ENCODE measurements at regions not wholly inside any gene's neighbourhood (a gene's known extent, or its start where the extent isn't known, plus 50 kb on each side); places are given as distances from the start of the nearest gene placed in this dataset.

DNA sequence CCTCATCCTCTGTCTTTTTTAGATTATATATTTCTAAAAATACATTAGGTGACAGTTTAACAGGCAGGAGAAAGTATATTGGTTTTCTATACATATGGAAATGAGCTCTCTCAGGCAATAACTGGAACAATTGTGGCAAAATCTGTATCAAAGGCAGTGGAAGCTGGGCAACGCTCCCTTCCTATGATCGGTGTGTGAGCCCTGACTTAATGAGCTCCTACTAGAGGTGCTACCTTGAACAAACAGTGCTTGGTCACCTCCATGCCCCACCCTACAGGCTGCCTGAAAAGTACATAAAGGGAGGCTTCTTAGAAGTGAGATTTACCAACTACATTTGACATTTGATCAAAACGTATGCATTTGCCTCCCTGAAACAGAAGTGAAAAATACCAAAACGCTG is 185.3 kb downstream of the EFNB2 start:
- no peak for DNase-seq (ENCODE audit: low spot score)
- TF ChIP-seq, protein P1, sequence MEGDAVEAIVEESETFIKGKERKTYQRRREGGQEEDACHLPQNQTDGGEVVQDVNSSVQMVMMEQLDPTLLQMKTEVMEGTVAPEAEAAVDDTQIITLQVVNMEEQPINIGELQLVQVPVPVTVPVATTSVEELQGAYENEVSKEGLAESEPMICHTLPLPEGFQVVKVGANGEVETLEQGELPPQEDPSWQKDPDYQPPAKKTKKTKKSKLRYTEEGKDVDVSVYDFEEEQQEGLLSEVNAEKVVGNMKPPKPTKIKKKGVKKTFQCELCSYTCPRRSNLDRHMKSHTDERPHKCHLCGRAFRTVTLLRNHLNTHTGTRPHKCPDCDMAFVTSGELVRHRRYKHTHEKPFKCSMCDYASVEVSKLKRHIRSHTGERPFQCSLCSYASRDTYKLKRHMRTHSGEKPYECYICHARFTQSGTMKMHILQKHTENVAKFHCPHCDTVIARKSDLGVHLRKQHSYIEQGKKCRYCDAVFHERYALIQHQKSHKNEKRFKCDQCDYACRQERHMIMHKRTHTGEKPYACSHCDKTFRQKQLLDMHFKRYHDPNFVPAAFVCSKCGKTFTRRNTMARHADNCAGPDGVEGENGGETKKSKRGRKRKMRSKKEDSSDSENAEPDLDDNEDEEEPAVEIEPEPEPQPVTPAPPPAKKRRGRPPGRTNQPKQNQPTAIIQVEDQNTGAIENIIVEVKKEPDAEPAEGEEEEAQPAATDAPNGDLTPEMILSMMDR (IDR thresholded peaks at IDR 0.05; ENCODE audit: borderline replicate concordance, control extremely low read depth, extremely low read depth, insufficient read depth, missing control alignments) = no peak
- in situ Hi-C loops (cut with MboI; ENCODE audit: low sequenced_read_pairs, unreplicated experiment) = no loop called here

DNA sequence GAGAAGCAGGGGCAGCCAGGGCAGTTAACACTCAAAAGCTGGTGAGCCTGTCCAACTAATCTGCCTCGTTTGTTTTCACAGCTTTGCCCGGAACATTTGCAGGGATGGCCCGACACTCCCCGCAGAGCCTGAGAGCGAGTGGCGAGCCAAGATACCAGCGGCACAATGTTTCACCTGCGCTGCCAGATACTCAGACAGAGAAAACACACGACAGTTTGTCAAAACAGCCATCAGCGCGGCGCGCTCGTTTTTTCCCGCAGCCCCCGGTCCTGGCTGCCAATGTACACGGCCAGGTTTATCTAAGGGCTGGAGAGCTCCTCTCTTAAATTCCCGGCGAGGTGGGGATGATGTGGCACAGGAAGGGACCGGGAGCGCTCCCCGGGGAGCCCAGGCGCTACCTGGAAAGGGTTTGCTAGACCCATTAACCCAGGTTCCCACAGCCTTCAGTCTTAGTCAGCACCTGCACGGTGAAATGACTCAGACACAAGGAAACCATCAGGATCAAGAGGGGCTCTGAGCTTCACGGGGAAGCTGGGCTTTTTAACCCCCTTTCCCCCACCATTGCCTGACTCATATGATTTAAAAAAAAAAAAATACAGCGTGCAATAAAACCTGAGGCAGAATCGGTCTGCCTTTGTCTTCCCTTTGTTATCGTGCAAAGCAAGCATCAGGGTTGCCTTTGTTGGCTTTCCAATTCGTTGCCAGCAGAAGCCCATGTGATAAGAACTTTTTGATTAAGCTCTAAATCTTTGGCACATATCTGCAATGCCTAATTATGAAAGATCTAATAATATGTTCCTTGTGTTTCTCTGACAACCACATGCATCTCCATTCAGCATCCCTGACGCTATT is 186.2 kb downstream of the EFNB2 start:
- in situ Hi-C loops (cut with MboI; ENCODE audit: low sequenced_read_pairs, unreplicated experiment) = no loop called here
- DNase-seq (ENCODE audit: low spot score) = no peak
- TF ChIP-seq, protein P1 (IDR thresholded peaks at IDR 0.05; ENCODE audit: borderline replicate concordance, control extremely low read depth, extremely low read depth, insufficient read depth, missing control alignments) = no peak

DNA sequence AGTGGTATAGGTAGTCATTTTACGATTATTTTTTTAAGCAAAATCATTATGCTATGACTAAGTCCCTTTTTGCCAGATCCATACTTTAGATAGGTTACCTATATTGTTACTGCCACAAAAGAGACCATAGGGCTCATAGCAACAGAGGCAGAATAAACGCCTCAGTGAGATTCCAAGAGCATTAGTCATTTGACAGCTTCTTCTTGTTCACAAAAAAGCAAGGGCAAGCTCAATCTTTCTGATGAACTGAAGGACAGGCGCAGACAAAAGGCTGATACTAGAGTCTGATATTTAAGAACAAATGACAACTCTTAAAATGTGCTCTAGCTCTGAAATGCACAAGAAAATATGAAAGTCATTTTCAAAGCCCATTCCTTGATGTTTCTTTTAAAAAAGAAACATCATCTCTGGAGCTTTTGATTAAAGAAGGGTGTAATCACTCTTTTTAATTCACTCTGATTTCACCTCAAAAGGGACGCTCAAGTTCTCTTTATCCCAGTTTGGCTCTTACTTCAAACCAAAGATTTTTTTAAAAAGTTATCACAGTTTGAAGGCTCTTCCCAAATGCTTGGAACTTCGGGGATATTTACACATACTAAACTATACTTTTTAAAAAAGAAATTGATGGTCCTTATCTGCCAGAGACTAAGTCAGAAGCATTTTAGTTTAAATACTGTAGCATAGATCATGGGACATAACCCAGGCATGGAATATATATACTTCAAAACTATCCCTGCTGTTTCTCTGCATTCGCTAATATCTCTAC is 187.2 kb downstream of the EFNB2 start:
- DNase-seq (ENCODE audit: low spot score) = no peak
- TF ChIP-seq, protein P1 (IDR thresholded peaks at IDR 0.05; ENCODE audit: borderline replicate concordance, control extremely low read depth, extremely low read depth, insufficient read depth, missing control alignments) = no peak
- in situ Hi-C loops (cut with MboI; ENCODE audit: low sequenced_read_pairs, unreplicated experiment) = no loop called here

DNA sequence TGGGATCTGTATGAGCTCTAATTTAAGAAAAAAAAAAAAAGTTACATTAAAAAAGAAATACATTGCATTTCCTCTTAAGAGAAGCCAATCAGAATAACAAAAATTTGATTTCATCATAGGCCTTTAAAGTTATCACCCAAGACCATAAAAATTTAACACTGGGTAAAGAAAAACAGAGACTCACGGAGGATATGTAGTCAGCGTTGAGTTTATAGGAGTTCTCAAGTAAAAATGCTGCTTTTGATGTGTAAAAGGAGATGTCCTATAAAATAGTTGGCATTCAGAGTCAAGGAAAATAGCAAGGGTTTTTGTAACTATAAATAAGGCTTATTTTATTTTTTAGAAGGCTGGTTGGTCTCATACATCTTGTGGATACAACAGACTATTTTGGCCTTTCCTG is 191.1 kb downstream of the EFNB2 start:
- in situ Hi-C loops (cut with MboI; ENCODE audit: low sequenced_read_pairs, unreplicated experiment) = no loop called here
- TF ChIP-seq, protein P1 (IDR thresholded peaks at IDR 0.05; ENCODE audit: borderline replicate concordance, control extremely low read depth, extremely low read depth, insufficient read depth, missing control alignments) = no peak
- DNase-seq (ENCODE audit: low spot score) = no peak

DNA sequence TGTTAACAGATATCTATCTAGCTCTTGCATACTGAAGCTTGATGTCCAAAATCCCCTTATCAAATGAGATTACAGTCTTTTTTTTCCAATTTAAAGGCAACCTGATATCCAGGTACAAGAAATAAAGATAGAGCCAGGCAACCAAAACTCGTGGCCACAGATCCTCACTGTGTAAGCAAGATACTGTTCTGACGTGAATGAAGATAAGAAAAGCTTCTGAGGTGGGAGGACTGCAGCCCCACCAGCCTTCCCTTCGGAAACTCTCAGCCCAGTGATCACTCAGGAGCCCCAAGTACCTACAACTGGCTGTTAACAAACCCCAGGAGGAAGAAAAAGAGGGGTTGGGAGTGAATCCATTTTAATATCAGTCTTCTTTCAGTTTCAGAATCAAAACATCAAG is 191.6 kb downstream of the EFNB2 start:
- no peak for DNase-seq (ENCODE audit: low spot score)
- TF ChIP-seq, protein P1 (IDR thresholded peaks at IDR 0.05; ENCODE audit: borderline replicate concordance, control extremely low read depth, extremely low read depth, insufficient read depth, missing control alignments) = no peak
- in situ Hi-C loops (cut with MboI; ENCODE audit: low sequenced_read_pairs, unreplicated experiment) = no loop called here

- in situ Hi-C loops (cut with MboI; ENCODE audit: low sequenced_read_pairs, unreplicated experiment) = no loop called here
- DNase-seq (ENCODE audit: low spot score) = no peak
- TF ChIP-seq, protein P1 (IDR thresholded peaks at IDR 0.05; ENCODE audit: borderline replicate concordance, control extremely low read depth, extremely low read depth, insufficient read depth, missing control alignments) = no peak
Measured at GRCh38 chr13:106340249-106340648, 195.2 kb downstream of the EFNB2 start.

Measured in GM13976 (cell line).